ENCODE measurements at regions not wholly inside any gene's neighbourhood (a gene's known extent, or its start where the extent isn't known, plus 50 kb on each side); places are given as distances from the start of the nearest gene placed in this dataset.
A peak's percentile ranks its signal among the peaks of the same experiment; 100 is the strongest.

GRCh38 chr5:123753937-123754891, 242.2 kb downstream of the CSNK1G3 start:
- Histone ChIP-seq H3K4me1 (peaks cover 16% of the 10 kb centered on the region), H3K9me3 (no peaks in the 10 kb centered on the region), H3K27me3 (no peaks in the 10 kb centered on the region), H3K27ac (no peak overlapping the region), H3K36me3 (no peaks in the 10 kb centered on the region), H3K4me3 (no peak overlapping the region)
- DNase-seq (ENCODE audit: low spot score in 2 of 2) = no peak
- no peak for TF ChIP-seq POLR2AphosphoS5 (IDR thresholded peaks at IDR 0.05)
- no peak for TF ChIP-seq CTCF (IDR thresholded peaks at IDR 0.05)
- no peak for TF ChIP-seq EP300 (IDR thresholded peaks at IDR 0.05)
- TF ChIP-seq POLR2A (IDR thresholded peaks at IDR 0.05) = no peak
- 68% methylated on average over 4 of the region's 4 CpGs for WGBS

- Histone ChIP-seq H3K4me3 (no peak overlapping the region), H3K9me3 (no peaks in the 10 kb centered on the region), H3K27ac (no peak overlapping the region), H3K27me3 (no peaks in the 10 kb centered on the region), H3K36me3 (no peaks in the 10 kb centered on the region), H3K4me1 (peaks cover 16% of the 10 kb centered on the region)
- 75% methylated on average over 3 of the region's 3 CpGs for WGBS
- TF ChIP-seq EP300 (IDR thresholded peaks at IDR 0.05) = no peak
- no peak for TF ChIP-seq POLR2A (IDR thresholded peaks at IDR 0.05)
- no peak for TF ChIP-seq CTCF (IDR thresholded peaks at IDR 0.05)
- TF ChIP-seq POLR2AphosphoS5 (IDR thresholded peaks at IDR 0.05) = no peak
- DNase-seq (ENCODE audit: low spot score in 2 of 2) = no peak
These were observed 241.4 kb downstream of the CSNK1G3 start for GRCh38 chr5:123753180-123753936.

- TF ChIP-seq CTCF (IDR thresholded peaks at IDR 0.05) = no peak
- no peak for TF ChIP-seq POLR2A (IDR thresholded peaks at IDR 0.05)
- TF ChIP-seq EP300 (IDR thresholded peaks at IDR 0.05) = no peak
- no peak for TF ChIP-seq POLR2AphosphoS5 (IDR thresholded peaks at IDR 0.05)
- 76% methylated on average over 5 of the region's 5 CpGs for WGBS
- Histone ChIP-seq H3K4me3 (no peak overlapping the region), H3K4me1 (peaks cover 16% of the 10 kb centered on the region), H3K27me3 (no peaks in the 10 kb centered on the region), H3K27ac (peak overlapping the region; percentile 7), H3K9me3 (no peaks in the 10 kb centered on the region), H3K36me3 (no peaks in the 10 kb centered on the region)
- no peak for DNase-seq (ENCODE audit: low spot score in 2 of 2)
These were observed 240.7 kb downstream of the CSNK1G3 start for GRCh38 chr5:123752552-123753179.

GRCh38 chr5:123751670-123752069, 239.7 kb downstream of the CSNK1G3 start:
- TF ChIP-seq CTCF (IDR thresholded peaks at IDR 0.05) (no peak), POLR2AphosphoS5 (IDR thresholded peaks at IDR 0.05) (no peak), POLR2A (IDR thresholded peaks at IDR 0.05) (no peak)
- DNase-seq (ENCODE audit: low spot score in 2 of 2) = no peak
- H3K36me3 ChIP-seq = no peaks in the 10 kb centered on the region
- H3K27ac ChIP-seq = no peak overlapping the region
- peaks cover 16% of the 10 kb centered on the region for H3K4me1 ChIP-seq
- WGBS = 94% methylated on average over 3 of the region's 3 CpGs
- H3K27me3 ChIP-seq = no peaks in the 10 kb centered on the region
- no peaks in the 10 kb centered on the region for H3K9me3 ChIP-seq
- no peak overlapping the region for H3K4me3 ChIP-seq
